K562 (cell line): ENCODE measurements at regions not wholly inside any gene's neighbourhood (a gene's known extent, or its start where the extent isn't known, plus 50 kb on each side); places are given as distances from the start of the nearest gene placed in this dataset.

ENCODE experiments used
- ATAC-seq: fragments of 200-7000 bp; cut with Tn5 transposase; 3 replicates; pipeline ENCODE4 v1.9.1; 2020; ENCODE audit warnings: moderate library complexity
- BruUV-seq: library from RNA; stranded (reverse); fragments of 400-500 nt; replicated peaks from 2 replicates; lab custom pipeline; 2021; lab: Mats Ljungman, UMichigan
- CTCF ChIA-PET: fragments of 300-600 bp; formaldehyde crosslinking; extraction: SDS; loops from one replicate; lab custom pipeline; 2021; ENCODE audit warnings: low intra/inter-chr PET ratio; lab: Yijun Ruan, JAX
- POLR2A ChIA-PET: fragments of 300-600, 350-650 bp; sonication (Branson Sonifier 250); formaldehyde crosslinking; extraction: SDS; loops from one replicate; lab custom pipeline; 2021; ENCODE audit warnings: antibody characterized with exemption, inconsistent platforms; lab: Yijun Ruan, JAX
- DNase-seq, 4 experiments: peaks; one replicate each; pipeline versions ENCODE4 v3.0.0 to v3.0.0-alpha.2; 2011 to 2018; ENCODE audit warnings: low spot score in 3 of 4, mixed read lengths in 3 of 4; ENCODE audit errors: extremely low read depth in 1 of 4
- FAIRE-seq: peaks from 2 replicates; lab custom pipeline; 2011; peaks lifted over from hg19 to GRCh38; lab: Jason Lieb, UNC
- H2AFZ ChIP-seq: 2 replicates; pipeline ENCODE4 v1.6.0; 2011; ENCODE audit warnings: low read depth, low read length, control low read depth, inconsistent platforms
- H3K27ac ChIP-seq: fragments of 200-600 bp; 3 replicates; pipeline ENCODE4 v1.8.0; 2011; ENCODE audit warnings: low read depth, mild to moderate bottlenecking, control low read depth, inconsistent platforms, low read length, moderate library complexity, mixed read lengths; ENCODE audit errors: extremely low read depth
- H3K27me3 ChIP-seq, 2 experiments: fragments of 300-600 bp in 1 of 2; 2 replicates in 1 of 2; 3 replicates in 1 of 2; pipeline versions ENCODE4 v1.6.0 to v1.8.0; 2011; ENCODE audit warnings: inconsistent platforms in 2 of 2, low read length in 2 of 2, mild to moderate bottlenecking in 1 of 2, mixed read lengths in 1 of 2, moderate library complexity in 1 of 2; ENCODE audit not compliant: control insufficient read depth in 2 of 2, insufficient read depth in 2 of 2
- H3K36me3 ChIP-seq: fragments of 300-600 bp; 3 replicates; pipeline ENCODE4 v1.8.0; 2011; ENCODE audit warnings: mild to moderate bottlenecking, low read length, inconsistent platforms; ENCODE audit not compliant: control insufficient read depth, insufficient read depth
- H3K4me1 ChIP-seq, 2 experiments: fragments of 200-600 bp in 1 of 2; replicated peaks in 1 of 2; 2 replicates in 1 of 2; 3 replicates in 1 of 2; pipeline versions ENCODE4 v1.5.1 to v1.8.0; 2011; ENCODE audit warnings: inconsistent platforms in 2 of 2, low read length in 2 of 2, mild to moderate bottlenecking in 1 of 2, mixed read lengths in 1 of 2, moderate library complexity in 1 of 2; ENCODE audit not compliant: control insufficient read depth in 2 of 2, insufficient read depth in 2 of 2
- H3K4me2 ChIP-seq: 2 replicates; pipeline ENCODE4 v1.6.1; 2011; ENCODE audit warnings: low read length, control low read depth, inconsistent platforms, mixed read lengths; ENCODE audit not compliant: insufficient read depth
- H3K4me3 ChIP-seq: fragments of 200-600 bp; sonication (generic), shearing (Covaris generic); 2 replicates; pipeline ENCODE4 v1.5.1; 2016; ENCODE audit warnings: control low read depth, inconsistent platforms
- H3K79me2 ChIP-seq: fragments of 200-600 bp; 3 replicates; pipeline ENCODE4 v1.8.0; 2011; ENCODE audit warnings: low read length, inconsistent platforms; ENCODE audit not compliant: control insufficient read depth, insufficient read depth
- H3K9ac ChIP-seq, 2 experiments: 2 replicates each; pipeline versions ENCODE4 v1.6.0 to v1.6.1; 2011; ENCODE audit warnings: low read depth in 2 of 2, low read length in 2 of 2, control low read depth in 1 of 2, inconsistent platforms in 1 of 2, mild to moderate bottlenecking in 1 of 2, mixed read lengths in 1 of 2; ENCODE audit not compliant: insufficient read depth in 1 of 2
- H3K9me1 ChIP-seq: one replicate; pipeline ENCODE4 v1.6.0; 2011; ENCODE audit warnings: inconsistent platforms, mild to moderate bottlenecking, low read length, moderate library complexity; ENCODE audit not compliant: control insufficient read depth, insufficient read depth
- H3K9me3 ChIP-seq: replicated peaks from 2 replicates; pipeline ENCODE4 v1.5.1; 2011; ENCODE audit warnings: low read depth, low read length, inconsistent platforms; ENCODE audit not compliant: control insufficient read depth, insufficient read depth
- H4K20me1 ChIP-seq: replicated peaks from 2 replicates; pipeline ENCODE4 v1.6.1; 2011; ENCODE audit warnings: low read length, inconsistent platforms, mixed read lengths; ENCODE audit not compliant: control insufficient read depth, insufficient read depth
- ARNT ChIP-seq, 2 experiments: fragments of 450-650 bp; IDR thresholded peaks; 2 replicates each; pipeline ENCODE4 v1.6.1; 2016; ENCODE audit warnings: mild to moderate bottlenecking in 1 of 2
- TCF15 ChIP-seq: fragments of 250-450 bp; sonication (Bioruptor Pico); IDR thresholded peaks from 2 replicates; pipeline ENCODE4 v1.8.0; 2022; ENCODE audit warnings: moderate library complexity, mild to moderate bottlenecking, inconsistent platforms
- ZBTB33 ChIP-seq: sonication (generic); formaldehyde crosslinking; IDR thresholded peaks from 2 replicates; pipeline ENCODE4 v1.8.1; 2023; ENCODE audit warnings: mild to moderate bottlenecking, missing genetic modification reagents
- ZNF398 ChIP-seq: fragments of 250-450 bp; sonication (Bioruptor Pico); IDR thresholded peaks from 2 replicates; pipeline ENCODE4 v1.8.0; 2021; ENCODE audit warnings: moderate library complexity, mild to moderate bottlenecking, inconsistent platforms
- ZNF76 ChIP-seq: fragments of 250-450 bp; sonication (Bioruptor Pico); IDR thresholded peaks from 2 replicates; pipeline ENCODE4 v1.4.0; 2020; ENCODE audit warnings: mild to moderate bottlenecking, moderate library complexity, borderline replicate concordance
- ZNF785 ChIP-seq: fragments of 250-450 bp; sonication (Bioruptor Pico); IDR thresholded peaks from 2 replicates; pipeline ENCODE4 v1.4.0; 2020; ENCODE audit warnings: mild to moderate bottlenecking
- WGBS: fragments of 100-300 bp; shearing (Covaris generic); methylation state at CpG from one replicate; pipeline ENCODE4 v1.1.6; 2016; ENCODE audit warnings: low coverage, mixed read lengths; ENCODE audit not compliant: insufficient coverage; ENCODE audit errors: missing lambda C conversion rate; 5-methylcytosine and 5-hydroxymethylcytosine counted together
- in situ Hi-C: fragments of 300-500 bp; cut with MboI; formaldehyde crosslinking; loops from 4 replicates; pipeline ENCODE4 v1.15.0; 2018; ENCODE audit warnings: inconsistent platforms, mixed read lengths
- intact Hi-C: fragments of 100-400 bp; cut with micrococcal nuclease; formaldehyde crosslinking; loops from 2 replicates; pipeline ENCODE4 v1.14.2; 2022

GRCh38 chr3:144963810-144964209, 992.2 kb downstream of the DIPK2A start (continued):
- TF ChIP-seq ZBTB33 (no peak), ZNF398 (no peak), ZNF785 (CRISPR knock-in tag) (no peak), ZNF76 (CRISPR knock-in tag) (no peak)

- TF ChIP-seq ARNT (IDR thresholded peaks at IDR 0.05) = no peak
- TF ChIP-seq TCF15 (CRISPR knock-in tag) = no peak
- TF ChIP-seq, all 486 proteins: peak for 0
- no peak for DNase-seq
- in situ Hi-C loops = no loop called here
Measured at GRCh38 chr3:144966560-144966959, 994.9 kb downstream of the DIPK2A start.

More at GRCh38 chr3:144966560-144966959, 994.9 kb downstream of the DIPK2A start:
- H3K27me3 ChIP-seq = no peaks in the 10 kb centered on the region
- no peak overlapping the region for H3K4me3 ChIP-seq
- no peaks in the 10 kb centered on the region for H3K9me1 ChIP-seq
- H3K4me2 ChIP-seq = no peak overlapping the region
- H3K27ac ChIP-seq = no peak overlapping the region
- no TSS peak for BruUV-seq
- ATAC-seq = no peak
- intact Hi-C loops = no loop called here
- H3K9ac ChIP-seq = no peak overlapping the region
- H3K4me1 ChIP-seq = no peaks in the 10 kb centered on the region
- no peaks in the 10 kb centered on the region for H3K9me3 ChIP-seq
- no peak overlapping the region for H2AFZ ChIP-seq
- 5% methylated on average over 2 of the region's 2 CpGs for WGBS
- no peaks in the 10 kb centered on the region for H3K79me2 ChIP-seq
- H4K20me1 ChIP-seq = no peaks in the 10 kb centered on the region
- no peak for FAIRE-seq
- POLR2A ChIA-PET = no interaction called here
- CTCF ChIA-PET = no interaction called here
- H3K36me3 ChIP-seq = no peaks in the 10 kb centered on the region
